ENCODE measurements at regions not wholly inside any gene's neighbourhood (a gene's known extent, or its start where the extent isn't known, plus 50 kb on each side); places are given as distances from the start of the nearest gene placed in this dataset.
"Not testable (repeated sequence)": the region's sequence is repeated elsewhere in the genome, so short reads cannot be mapped to it uniquely, and the experiment has no call there.

DNA sequence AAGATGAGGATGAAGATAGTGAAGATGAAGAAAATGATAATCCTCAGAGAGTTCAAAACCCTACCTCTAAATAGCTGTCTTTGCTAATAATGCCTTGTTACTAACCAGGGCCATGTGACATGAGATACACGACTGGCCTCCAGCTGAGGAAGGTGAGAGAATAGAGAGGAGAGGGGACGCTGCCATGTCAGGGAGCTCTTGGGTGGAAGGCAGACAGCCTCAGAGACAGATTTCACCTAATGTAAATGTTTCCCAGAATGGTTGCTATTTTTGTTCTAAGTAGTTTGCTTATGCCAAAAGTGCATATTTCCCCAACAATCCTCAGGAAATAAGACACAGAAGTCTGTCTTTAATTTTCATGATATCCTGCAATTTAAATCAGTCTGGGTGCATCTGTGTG lies 138.4 kb downstream of the ELOVL4 start:
- Histone ChIP-seq H3K9ac (ENCODE audit: low read length) (no peak overlapping the region), H3K4me3 (ENCODE audit: low read depth in 1 of 2, low read length in 2 of 2) (no peak overlapping the region), H3K27me3 (ENCODE audit: control insufficient read depth in 1 of 2, insufficient read depth in 2 of 2, low read length in 2 of 2) (no peaks in the 10 kb centered on the region), H3K27ac (ENCODE audit: low read depth, low read length) (no peak overlapping the region), H3K9me3 (ENCODE audit: low read length) (no peaks in the 10 kb centered on the region), H3K4me1 (ENCODE audit: insufficient read depth, low read length) (no peaks in the 10 kb centered on the region), H3K36me3 (ENCODE audit: insufficient read depth, low read length) (no peaks in the 10 kb centered on the region)

DNA sequence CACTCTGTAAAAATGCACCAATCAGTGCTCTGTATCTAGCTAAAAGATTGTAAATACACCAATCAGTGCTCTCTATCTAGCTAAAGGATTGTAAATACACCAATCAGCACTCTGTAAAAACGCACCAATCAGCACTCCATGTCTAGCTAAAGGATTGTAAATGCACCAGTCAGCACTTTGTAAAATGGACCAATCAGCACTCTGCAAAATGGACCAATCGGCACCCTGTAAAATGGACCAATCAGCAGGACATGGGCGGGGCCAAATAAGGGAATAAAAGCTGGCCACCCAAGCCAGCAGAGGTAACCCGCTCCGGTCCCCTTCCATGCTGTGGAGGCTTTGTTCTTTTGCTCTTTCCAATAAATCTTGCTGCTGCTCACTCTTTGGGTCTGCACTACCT lies 140.7 kb downstream of the ELOVL4 start:
- H3K36me3 ChIP-seq (ENCODE audit: insufficient read depth, low read length), result not testable (repeated sequence)

DNA sequence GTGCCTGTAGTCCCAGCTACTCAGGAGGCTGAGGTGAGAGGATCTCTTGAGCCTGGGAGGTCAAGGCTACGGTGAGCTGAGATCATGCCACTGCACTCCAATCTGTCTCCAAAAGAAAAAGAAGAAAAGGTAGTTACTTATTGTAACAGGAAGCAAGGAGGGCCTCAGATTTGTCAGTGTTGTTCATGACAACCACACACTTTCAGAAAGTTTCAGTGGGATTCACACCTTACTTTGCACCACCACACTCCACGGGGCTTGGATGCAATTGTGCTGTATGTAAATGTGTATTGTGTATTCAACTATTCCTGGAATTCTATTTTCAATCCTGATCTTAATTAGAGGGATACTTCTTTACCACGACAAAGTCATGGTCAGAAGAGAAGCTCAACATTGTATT lies 142.6 kb downstream of the ELOVL4 start:
- H3K9ac ChIP-seq (ENCODE audit: low read length), result no peak overlapping the region
- no peaks in the 10 kb centered on the region for H3K4me1 ChIP-seq (ENCODE audit: insufficient read depth, low read length)
- no peaks in the 10 kb centered on the region for H3K9me3 ChIP-seq (ENCODE audit: low read length)
- H3K4me3 ChIP-seq (ENCODE audit: low read depth in 1 of 2, low read length in 2 of 2), result no peak overlapping the region
- H3K36me3 ChIP-seq (ENCODE audit: insufficient read depth, low read length), result no peaks in the 10 kb centered on the region
- no peak overlapping the region for H3K27ac ChIP-seq (ENCODE audit: low read depth, low read length)
- no peaks in the 10 kb centered on the region for H3K27me3 ChIP-seq (ENCODE audit: control insufficient read depth in 1 of 2, insufficient read depth in 2 of 2, low read length in 2 of 2)

More for the DNA sequence above, 140.7 kb downstream of the ELOVL4 start:
- not testable (repeated sequence) for H3K9me3 ChIP-seq (ENCODE audit: low read length); H3K9ac ChIP-seq (ENCODE audit: low read length); H3K4me1 ChIP-seq (ENCODE audit: insufficient read depth, low read length); H3K27ac ChIP-seq (ENCODE audit: low read depth, low read length); H3K27me3 ChIP-seq (ENCODE audit: control insufficient read depth in 1 of 2, insufficient read depth in 2 of 2, low read length in 2 of 2); H3K4me3 ChIP-seq (ENCODE audit: low read depth in 1 of 2, low read length in 2 of 2)

DNA sequence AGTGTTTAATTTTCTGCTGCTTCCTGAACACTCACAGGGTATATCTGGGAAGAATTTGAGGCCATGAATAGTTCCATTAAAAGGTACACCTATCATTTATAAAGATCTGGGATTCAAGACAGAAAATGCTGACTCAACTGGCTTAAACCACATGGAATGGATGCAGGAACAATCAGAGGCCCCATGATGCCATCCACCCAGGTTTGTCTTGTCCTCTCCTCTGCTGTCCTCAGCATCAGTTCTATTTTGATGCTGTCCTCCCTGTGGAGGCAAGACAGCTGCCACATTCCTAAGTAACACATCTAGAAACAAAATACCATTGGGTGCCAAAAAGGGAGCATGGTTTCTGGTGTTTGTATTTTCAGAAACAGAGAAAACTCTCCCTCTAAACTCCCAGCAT lies 143.4 kb downstream of the ELOVL4 start:
- H3K36me3 ChIP-seq (ENCODE audit: insufficient read depth, low read length), result no peaks in the 10 kb centered on the region
- no peaks in the 10 kb centered on the region for H3K4me1 ChIP-seq (ENCODE audit: insufficient read depth, low read length)
- no peak overlapping the region for H3K9ac ChIP-seq (ENCODE audit: low read length)
- no peak overlapping the region for H3K27ac ChIP-seq (ENCODE audit: low read depth, low read length)
- no peaks in the 10 kb centered on the region for H3K9me3 ChIP-seq (ENCODE audit: low read length)
- no peak overlapping the region for H3K4me3 ChIP-seq (ENCODE audit: low read depth in 1 of 2, low read length in 2 of 2)
- H3K27me3 ChIP-seq (ENCODE audit: control insufficient read depth in 1 of 2, insufficient read depth in 2 of 2, low read length in 2 of 2), result no peaks in the 10 kb centered on the region

DNA sequence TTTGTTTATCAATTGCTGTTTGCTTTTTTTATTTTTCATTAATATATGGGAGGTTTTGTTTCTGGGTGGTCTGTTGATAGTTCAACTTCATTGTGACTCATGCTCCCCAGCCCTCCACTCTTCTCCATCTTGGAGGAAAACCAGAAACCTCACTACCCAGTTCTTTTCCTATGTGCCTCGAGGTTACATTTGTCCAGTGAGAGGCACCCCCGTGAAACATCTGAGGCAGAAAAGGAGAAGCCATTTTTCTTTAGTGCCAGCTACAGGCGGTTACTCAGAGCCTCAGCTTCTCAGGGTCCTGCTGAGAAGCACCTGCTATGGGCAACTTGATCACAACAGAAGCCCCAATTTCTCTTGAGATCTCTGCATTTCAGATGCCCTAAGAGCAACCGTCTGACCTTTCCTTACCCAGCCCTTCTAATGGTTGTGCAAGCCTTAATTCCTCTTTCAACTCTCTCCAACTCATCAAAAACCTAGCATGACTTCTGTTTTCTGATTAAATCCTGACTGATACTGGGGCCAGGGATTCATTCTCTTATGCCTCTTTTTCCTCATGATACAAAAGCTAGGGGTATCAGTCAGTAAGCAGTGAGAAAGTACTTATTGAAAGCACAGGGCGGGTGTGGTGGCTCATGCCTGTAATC lies 144.6 kb downstream of the ELOVL4 start:
- Histone ChIP-seq H3K36me3 (ENCODE audit: insufficient read depth, low read length) (no peaks in the 10 kb centered on the region), H3K27ac (ENCODE audit: low read depth, low read length) (no peak overlapping the region), H3K27me3 (ENCODE audit: control insufficient read depth in 1 of 2, insufficient read depth in 2 of 2, low read length in 2 of 2) (no peaks in the 10 kb centered on the region), H3K9ac (ENCODE audit: low read length) (no peak overlapping the region), H3K4me1 (ENCODE audit: insufficient read depth, low read length) (no peaks in the 10 kb centered on the region), H3K4me3 (ENCODE audit: low read depth in 1 of 2, low read length in 2 of 2) (no peak overlapping the region), H3K9me3 (ENCODE audit: low read length) (no peaks in the 10 kb centered on the region)

DNA sequence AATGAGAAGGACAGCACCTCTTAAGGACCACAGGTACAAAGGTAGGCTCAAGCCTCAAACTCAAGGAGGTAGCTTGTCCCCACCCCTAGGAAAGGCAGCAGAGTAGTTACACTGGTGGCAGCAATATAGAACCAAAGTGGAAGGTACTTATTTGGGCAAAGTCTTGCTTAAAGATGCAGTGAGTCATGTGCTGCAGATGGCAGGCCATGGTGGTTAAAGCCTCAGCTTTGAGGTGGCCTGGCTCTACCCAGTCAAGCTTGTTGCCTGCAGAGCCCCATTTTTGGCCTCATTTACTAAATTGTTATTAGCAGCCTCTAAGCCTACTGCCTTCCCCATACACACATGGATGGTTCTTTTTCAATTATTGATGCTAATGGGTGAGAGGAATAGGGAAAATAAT lies 146.0 kb downstream of the ELOVL4 start:
- no peaks in the 10 kb centered on the region for H3K4me1 ChIP-seq (ENCODE audit: insufficient read depth, low read length)
- H3K9me3 ChIP-seq (ENCODE audit: low read length), result no peaks in the 10 kb centered on the region
- no peak overlapping the region for H3K9ac ChIP-seq (ENCODE audit: low read length)

DNA sequence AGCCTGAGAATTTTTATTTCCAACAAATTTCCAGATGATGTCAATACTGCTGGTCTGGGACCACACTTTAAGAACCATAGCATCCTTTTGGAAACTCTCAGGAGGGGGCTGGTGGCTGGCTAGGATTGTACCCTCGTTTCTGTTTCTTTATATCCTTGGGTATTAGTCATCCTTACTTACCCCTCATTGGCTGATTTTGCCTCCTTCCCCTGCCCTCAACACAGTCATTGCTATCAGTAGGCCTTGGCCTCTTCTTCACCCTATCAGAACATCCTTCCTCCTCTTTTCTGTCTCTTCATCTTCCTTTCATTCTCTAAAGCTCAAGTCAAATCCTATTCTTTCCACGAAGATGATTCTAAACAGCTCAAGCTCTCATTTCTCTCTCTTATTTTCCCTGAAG lies 148.5 kb downstream of the ELOVL4 start:
- H3K36me3 ChIP-seq (ENCODE audit: insufficient read depth, low read length), result no peaks in the 10 kb centered on the region
- H3K9ac ChIP-seq (ENCODE audit: low read length), result no peak overlapping the region
- H3K27me3 ChIP-seq (ENCODE audit: control insufficient read depth in 1 of 2, insufficient read depth in 2 of 2, low read length in 2 of 2), result no peaks in the 10 kb centered on the region
- H3K27ac ChIP-seq (ENCODE audit: low read depth, low read length), result no peak overlapping the region
- no peak overlapping the region for H3K4me3 ChIP-seq (ENCODE audit: low read depth in 1 of 2, low read length in 2 of 2)
- H3K4me1 ChIP-seq (ENCODE audit: insufficient read depth, low read length), result no peaks in the 10 kb centered on the region
- H3K9me3 ChIP-seq (ENCODE audit: low read length), result no peaks in the 10 kb centered on the region

More for the DNA sequence above, 146.0 kb downstream of the ELOVL4 start:
- Histone ChIP-seq H3K36me3 (ENCODE audit: insufficient read depth, low read length) (no peaks in the 10 kb centered on the region), H3K27ac (ENCODE audit: low read depth, low read length) (no peak overlapping the region), H3K27me3 (ENCODE audit: control insufficient read depth in 1 of 2, insufficient read depth in 2 of 2, low read length in 2 of 2) (no peaks in the 10 kb centered on the region), H3K4me3 (ENCODE audit: low read depth in 1 of 2, low read length in 2 of 2) (no peak overlapping the region)

DNA sequence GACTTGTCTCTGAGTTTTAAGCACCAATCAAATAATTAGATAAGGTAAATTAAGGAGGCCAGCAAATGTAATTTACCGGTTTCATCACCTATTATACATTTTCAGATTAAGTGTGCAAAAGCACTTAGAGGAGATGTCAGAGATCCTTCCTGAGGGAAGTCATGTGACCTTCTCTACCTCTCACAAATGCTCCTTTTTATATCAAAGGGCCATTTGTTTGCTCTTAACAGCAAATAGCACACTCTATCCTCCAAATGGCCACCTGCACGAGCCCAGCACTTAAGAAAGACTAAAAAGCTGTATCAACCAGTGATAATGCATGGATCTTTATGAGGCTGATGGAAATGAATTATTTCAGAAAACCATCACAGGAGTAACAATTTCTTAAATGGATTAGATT lies 149.4 kb downstream of the ELOVL4 start:
- no peak overlapping the region for H3K4me3 ChIP-seq (ENCODE audit: low read depth in 1 of 2, low read length in 2 of 2)
- no peak overlapping the region for H3K9ac ChIP-seq (ENCODE audit: low read length)
- H3K9me3 ChIP-seq (ENCODE audit: low read length), result no peaks in the 10 kb centered on the region
- no peaks in the 10 kb centered on the region for H3K4me1 ChIP-seq (ENCODE audit: insufficient read depth, low read length)
- no peaks in the 10 kb centered on the region for H3K36me3 ChIP-seq (ENCODE audit: insufficient read depth, low read length)
- no peaks in the 10 kb centered on the region for H3K27me3 ChIP-seq (ENCODE audit: control insufficient read depth in 1 of 2, insufficient read depth in 2 of 2, low read length in 2 of 2)
- H3K27ac ChIP-seq (ENCODE audit: low read depth, low read length), result no peak overlapping the region

DNA sequence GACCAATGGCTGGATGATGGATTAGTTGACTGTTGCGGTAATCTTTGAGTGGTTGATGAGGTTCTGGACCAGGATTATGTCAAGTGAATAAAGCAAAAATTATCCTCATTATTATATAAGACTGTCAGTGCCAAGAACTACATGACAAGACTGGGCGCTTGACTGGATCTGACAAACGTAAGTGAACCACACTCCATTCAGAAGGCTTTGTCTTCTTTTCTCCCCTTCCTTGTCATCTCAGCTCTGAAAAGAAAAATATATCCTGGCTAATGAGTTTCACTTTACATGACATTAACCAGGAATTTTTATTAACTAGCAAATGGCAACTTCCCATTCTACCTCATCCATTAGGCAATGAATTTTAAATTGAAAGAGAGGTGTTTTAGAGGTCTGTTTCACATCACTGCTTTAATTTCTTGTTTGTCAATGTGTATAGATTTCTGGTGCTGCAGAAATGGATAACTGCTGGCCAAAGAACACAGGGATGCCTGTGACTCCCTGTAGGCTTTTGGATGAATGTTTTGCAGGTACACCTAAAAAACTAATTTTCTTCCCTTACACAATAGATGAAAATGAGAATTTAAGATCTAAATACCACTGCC lies 150.1 kb downstream of the ELOVL4 start:
- Histone ChIP-seq H3K9ac (ENCODE audit: low read length) (no peak overlapping the region), H3K9me3 (ENCODE audit: low read length) (no peaks in the 10 kb centered on the region), H3K27ac (ENCODE audit: low read depth, low read length) (no peak overlapping the region), H3K27me3 (ENCODE audit: control insufficient read depth in 1 of 2, insufficient read depth in 2 of 2, low read length in 2 of 2) (no peaks in the 10 kb centered on the region), H3K4me3 (ENCODE audit: low read depth in 1 of 2, low read length in 2 of 2) (no peak overlapping the region), H3K4me1 (ENCODE audit: insufficient read depth, low read length) (no peaks in the 10 kb centered on the region), H3K36me3 (ENCODE audit: insufficient read depth, low read length) (no peaks in the 10 kb centered on the region)

DNA sequence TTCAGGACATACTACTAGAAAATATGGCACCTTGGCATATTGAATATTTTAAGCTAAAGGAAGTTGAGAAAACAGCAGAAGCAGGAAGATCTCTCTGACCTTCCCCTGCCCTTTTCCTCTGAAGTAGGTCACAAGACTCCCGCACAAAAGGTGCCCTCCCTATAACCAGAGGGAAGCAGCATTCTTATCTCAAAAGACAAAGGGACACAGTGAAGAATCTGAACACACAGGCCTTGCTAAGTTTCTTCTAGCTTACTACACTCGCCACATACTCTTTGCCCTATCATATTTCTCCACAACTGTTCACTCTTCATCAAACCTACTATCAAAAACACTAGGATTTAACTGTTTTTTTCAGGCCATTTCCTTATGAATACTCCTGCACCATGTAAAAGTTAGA lies 151.2 kb downstream of the ELOVL4 start:
- Histone ChIP-seq H3K36me3 (ENCODE audit: insufficient read depth, low read length) (no peaks in the 10 kb centered on the region), H3K9me3 (ENCODE audit: low read length) (no peaks in the 10 kb centered on the region), H3K4me1 (ENCODE audit: insufficient read depth, low read length) (no peaks in the 10 kb centered on the region), H3K27ac (ENCODE audit: low read depth, low read length) (no peak overlapping the region), H3K4me3 (ENCODE audit: low read depth in 1 of 2, low read length in 2 of 2) (no peak overlapping the region), H3K9ac (ENCODE audit: low read length) (no peak overlapping the region), H3K27me3 (ENCODE audit: control insufficient read depth in 1 of 2, insufficient read depth in 2 of 2, low read length in 2 of 2) (no peaks in the 10 kb centered on the region)

DNA sequence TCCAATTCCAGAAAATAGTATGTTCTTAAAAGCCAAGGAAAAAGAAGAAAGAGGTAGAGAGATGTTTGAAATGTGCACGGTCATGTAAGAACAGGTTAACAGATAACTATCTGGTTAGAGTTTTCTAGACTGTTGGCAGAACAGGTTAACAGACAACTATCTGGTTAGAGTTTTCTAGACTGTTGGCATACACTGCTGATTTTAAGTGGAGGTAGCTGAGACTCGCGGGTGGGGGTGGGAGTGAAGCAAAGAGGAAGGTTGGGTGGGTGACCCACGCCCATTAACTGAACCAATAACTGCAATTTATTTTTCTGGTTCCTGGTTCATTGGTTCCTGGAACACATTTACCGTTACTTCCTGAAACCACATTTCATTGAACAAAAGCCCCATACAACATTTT lies 157.5 kb downstream of the ELOVL4 start:
- Histone ChIP-seq H3K4me1 (ENCODE audit: insufficient read depth, low read length) (no peaks in the 10 kb centered on the region), H3K9ac (ENCODE audit: low read length) (no peak overlapping the region), H3K9me3 (ENCODE audit: low read length) (no peaks in the 10 kb centered on the region), H3K4me3 (ENCODE audit: low read depth in 1 of 2, low read length in 2 of 2) (no peak overlapping the region), H3K27me3 (ENCODE audit: control insufficient read depth in 1 of 2, insufficient read depth in 2 of 2, low read length in 2 of 2) (no peaks in the 10 kb centered on the region), H3K36me3 (ENCODE audit: insufficient read depth, low read length) (no peaks in the 10 kb centered on the region), H3K27ac (ENCODE audit: low read depth, low read length) (no peak overlapping the region)

DNA sequence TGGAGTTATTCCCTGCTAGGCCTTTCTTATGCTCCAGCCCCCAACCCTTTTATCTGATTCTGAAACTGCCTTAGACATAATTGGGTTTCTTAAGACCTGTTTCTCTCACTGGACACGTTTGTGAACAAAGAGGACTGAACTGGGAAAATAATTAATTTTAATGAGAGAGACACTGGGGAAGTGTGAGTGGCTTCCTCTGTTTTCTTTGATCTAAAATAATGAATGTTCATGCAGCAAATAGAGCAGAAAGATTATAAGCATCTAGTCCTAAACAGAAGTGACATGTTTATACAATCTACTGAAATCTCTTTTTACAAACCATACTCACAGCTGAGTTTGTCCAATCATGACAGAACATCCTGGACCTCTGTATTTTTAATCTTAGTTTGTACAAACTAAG lies 157.6 kb downstream of the SH3BGRL2 start:
- no peak overlapping the region for H3K9ac ChIP-seq (ENCODE audit: low read length)
- H3K27me3 ChIP-seq (ENCODE audit: control insufficient read depth in 1 of 2, insufficient read depth in 2 of 2, low read length in 2 of 2), result no peaks in the 10 kb centered on the region
- H3K36me3 ChIP-seq (ENCODE audit: insufficient read depth, low read length), result no peaks in the 10 kb centered on the region
- no peaks in the 10 kb centered on the region for H3K4me1 ChIP-seq (ENCODE audit: insufficient read depth, low read length)
- H3K27ac ChIP-seq (ENCODE audit: low read depth, low read length), result no peak overlapping the region
- no peak overlapping the region for H3K4me3 ChIP-seq (ENCODE audit: low read depth in 1 of 2, low read length in 2 of 2)
- no peaks in the 10 kb centered on the region for H3K9me3 ChIP-seq (ENCODE audit: low read length)
